Right cardiac atrium (tissue), 5 donors: ENCODE measurements at regions not wholly inside any gene's neighbourhood (a gene's known extent, or its start where the extent isn't known, plus 50 kb on each side); places are given as distances from the start of the nearest gene placed in this dataset.
"Not testable (repeated sequence)": the region's sequence is repeated elsewhere in the genome, so short reads cannot be mapped to it uniquely, and the experiment has no call there.

Experiments used
- ATAC-seq, 2 donors: fragments of 200-7000 bp; cut with Tn5 transposase; one replicate each; pipeline versions ENCODE4 v1.8.0 to v1.9.1; 2020; ENCODE audit warnings: moderate library complexity in 2 of 2, mild to moderate bottlenecking in 1 of 2
- DNase-seq, 3 donors: peaks; one replicate each; pipeline ENCODE4 v3.0.0-alpha.2; 2020
- H3K27ac ChIP-seq: one replicate; pipeline ENCODE4 v1.5.1; 2013; ENCODE audit warnings: mild to moderate bottlenecking, low read length, control low read depth, moderate library complexity
- H3K27me3 ChIP-seq: one replicate; pipeline ENCODE4 v1.6.1; 2013; ENCODE audit not compliant: control insufficient read depth, insufficient read depth
- H3K4me1 ChIP-seq: one replicate; pipeline ENCODE4 v1.6.1; 2013; ENCODE audit warnings: low read length; ENCODE audit not compliant: control insufficient read depth, insufficient read depth
- H3K4me3 ChIP-seq: one replicate; pipeline ENCODE4 v1.5.1; 2013; ENCODE audit warnings: low read length, control low read depth
- H3K9me3 ChIP-seq: one replicate; pipeline ENCODE4 v1.6.1; 2013; ENCODE audit warnings: low read length; ENCODE audit not compliant: control insufficient read depth
- WGBS: extraction: QIAGEN DNeasy Blood & Tissue Kit; methylation state at CpG from one replicate; pipeline ENCODE4 v1.1.7; 2013; 5-methylcytosine and 5-hydroxymethylcytosine counted together
- intact Hi-C, 4 donors: fragments of 100-400 bp; cut with DNase I; formaldehyde crosslinking; loops; one replicate each; pipeline versions ENCODE4 v1.11.0 to v1.14.0; 2022 to 2023
- donor health status: healthy with polysubstance abuse.
- donor health status: DM: no; HTN: yes; CAD: no.
- donor health status: DM: no; HTN: no; CAD: no.
- donor health status: DM: no; HTN: yes; CAD: no; lungs with severe emphysema.
- donor health status: DM: yes; HTN: yes; CAD: no.

DNA sequence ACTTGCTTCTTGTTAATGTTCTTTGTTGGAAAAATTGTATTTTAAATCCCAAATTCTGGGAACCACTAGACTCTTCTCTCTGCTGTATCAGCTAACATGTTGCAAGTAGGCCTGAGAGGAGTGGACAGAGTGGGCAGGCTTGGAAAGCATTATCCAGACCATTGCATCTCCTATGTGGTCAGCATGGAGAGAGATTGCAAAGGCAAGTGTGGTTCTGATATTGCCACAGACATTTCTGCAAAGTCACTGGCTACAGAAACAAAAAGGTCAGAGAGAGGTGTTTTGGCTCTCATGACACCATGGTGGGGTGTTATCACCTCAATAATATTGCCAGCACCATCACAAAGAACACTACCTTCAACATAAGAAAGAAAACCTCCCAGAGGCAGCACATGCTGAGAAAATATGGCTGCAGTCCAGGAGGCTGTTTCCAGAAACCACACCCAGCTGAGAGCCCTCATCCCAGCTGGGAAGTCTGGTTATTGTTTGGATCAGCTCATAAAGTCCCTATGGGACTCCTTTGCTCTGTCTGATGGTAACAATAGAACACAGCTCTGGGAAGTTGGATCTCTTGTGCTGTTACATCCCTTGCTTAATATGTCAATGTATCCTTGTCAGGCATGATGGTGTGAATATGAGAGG, 78.2 kb upstream of the TBX18 start:
- DNase-seq (no peak), ATAC-seq (no peak)
- intact Hi-C loops, result no loop called here
- Histone ChIP-seq H3K4me3 (no peak overlapping the region), H3K27ac (no peak overlapping the region), H3K27me3 (no peaks in the 10 kb centered on the region), H3K9me3 (peaks cover 1% of the 10 kb centered on the region), H3K4me1 (no peaks in the 10 kb centered on the region)

DNA sequence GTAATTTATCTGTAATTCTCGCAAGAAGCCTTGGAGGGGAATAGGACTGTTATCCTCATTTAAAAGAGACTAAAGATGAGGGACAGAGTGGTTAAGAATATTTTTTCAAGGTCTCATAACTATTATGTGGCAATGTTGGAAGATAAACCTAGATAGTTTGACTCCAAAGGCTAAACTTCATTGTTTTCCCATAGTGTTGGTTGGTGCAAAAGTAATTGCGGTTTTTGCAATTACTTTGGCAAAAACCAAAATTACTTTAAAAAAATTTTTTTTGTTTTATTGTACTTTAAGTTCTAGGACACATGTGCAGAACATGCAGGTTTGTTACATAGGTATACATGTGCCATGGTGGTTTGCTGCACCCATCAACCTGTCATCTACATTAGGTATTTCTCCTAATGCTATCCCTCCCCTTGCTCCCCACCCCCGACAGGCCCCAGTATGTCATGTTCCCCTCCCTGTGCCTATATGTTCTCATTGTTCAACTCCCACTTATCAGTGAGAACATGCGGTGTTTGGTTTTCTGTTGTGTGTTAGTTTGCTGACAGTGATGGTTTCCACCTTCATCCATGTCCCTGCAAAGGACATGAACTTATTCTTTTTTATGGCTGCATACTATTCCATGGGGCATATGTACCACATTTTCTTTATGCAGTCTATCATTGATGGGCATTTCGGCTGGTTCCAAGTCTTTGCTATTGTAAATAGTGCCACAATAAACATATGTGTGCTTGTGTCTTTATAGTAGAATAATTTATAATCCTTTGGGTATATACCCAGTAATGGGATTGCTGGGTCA, 72.9 kb upstream of the TBX18 start:
- ATAC-seq, intact Hi-C loops, H3K9me3 ChIP-seq, H3K4me1 ChIP-seq, H3K27me3 ChIP-seq, DNase-seq, H3K4me3 ChIP-seq, H3K27ac ChIP-seq: not testable (repeated sequence)
- WGBS, result 89% methylated on average over 5 of the region's 5 CpGs

DNA sequence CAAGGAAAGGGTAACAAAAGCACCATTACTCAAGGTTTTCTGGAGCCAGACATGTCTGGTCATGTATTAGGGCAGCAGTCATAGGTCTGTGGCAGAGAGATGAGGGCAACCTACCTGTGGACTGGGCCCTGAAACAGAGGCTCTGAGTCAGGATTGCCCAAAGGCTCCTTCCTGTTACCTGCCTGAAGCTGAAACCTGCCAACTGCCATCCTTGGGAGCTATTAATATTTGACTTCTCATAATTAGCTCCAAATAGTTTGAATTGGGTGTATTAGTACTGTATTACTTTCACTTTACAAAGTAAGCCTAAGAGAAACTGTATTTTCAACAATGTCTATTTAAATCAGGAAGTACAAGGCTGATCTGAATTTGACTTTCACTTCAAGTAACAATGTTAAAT, 72.0 kb upstream of the TBX18 start:
- H3K9me3 ChIP-seq, result no peaks in the 10 kb centered on the region
- no peak overlapping the region for H3K27ac ChIP-seq
- H3K27me3 ChIP-seq, result no peaks in the 10 kb centered on the region
- H3K4me1 ChIP-seq, result no peaks in the 10 kb centered on the region
- no peak overlapping the region for H3K4me3 ChIP-seq
- intact Hi-C loops, result no loop called here
- ATAC-seq (no peak), DNase-seq (no peak)

DNA sequence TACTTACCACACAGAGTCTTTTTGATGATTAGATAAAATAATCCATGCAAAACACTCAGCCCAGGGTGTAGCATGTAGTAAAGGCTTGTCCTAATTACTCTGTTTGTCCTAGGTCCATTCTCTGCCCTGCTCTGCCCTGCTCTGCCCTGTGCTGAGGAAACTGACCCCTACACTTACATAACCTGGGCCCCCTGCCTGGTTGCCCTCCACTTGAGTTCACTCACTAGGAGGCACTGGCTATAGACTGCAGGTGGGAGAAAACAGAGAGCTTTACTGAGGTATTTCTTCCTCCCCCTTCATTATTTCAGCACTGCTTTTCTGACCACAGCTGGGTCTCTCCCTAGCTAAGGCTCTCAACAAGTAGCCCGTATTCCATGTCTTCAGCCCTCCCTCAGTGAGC, 70.9 kb upstream of the TBX18 start:
- no peak for ATAC-seq
- Histone ChIP-seq H3K9me3 (no peaks in the 10 kb centered on the region), H3K27me3 (no peaks in the 10 kb centered on the region), H3K4me1 (no peaks in the 10 kb centered on the region), H3K4me3 (no peak overlapping the region), H3K27ac (no peak overlapping the region)
- intact Hi-C loops, result no loop called here
- WGBS, result 67% methylated on average over 1 of the region's 1 CpG
- no peak for DNase-seq

DNA sequence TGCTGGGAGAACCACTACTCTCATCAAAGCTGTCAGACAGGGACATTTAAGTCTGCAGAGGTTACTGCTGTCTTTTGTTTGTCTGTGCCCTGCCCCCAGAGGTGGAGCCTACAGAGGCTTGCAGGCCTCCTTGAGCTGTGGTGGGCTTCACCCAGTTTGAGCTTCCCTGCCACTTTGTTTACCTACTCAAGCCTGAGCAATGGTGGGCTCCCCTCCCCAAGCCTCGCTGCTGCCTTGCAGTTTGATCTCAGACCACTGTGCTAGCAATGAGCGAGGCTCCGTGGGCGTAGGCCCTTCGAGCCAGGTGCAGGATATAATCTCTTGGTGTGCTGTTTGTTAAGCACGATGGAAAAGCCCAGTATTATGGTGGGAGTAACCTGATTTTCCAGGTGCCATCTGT, 67.5 kb upstream of the TBX18 start:
- H3K27me3 ChIP-seq, H3K4me1 ChIP-seq, intact Hi-C loops, ATAC-seq, H3K27ac ChIP-seq, H3K4me3 ChIP-seq, H3K9me3 ChIP-seq: not testable (repeated sequence)
- DNase-seq, result peak in 2 of 3 donors; percentile 29 to 37
- WGBS, result 74% methylated on average over 6 of the region's 6 CpGs

DNA sequence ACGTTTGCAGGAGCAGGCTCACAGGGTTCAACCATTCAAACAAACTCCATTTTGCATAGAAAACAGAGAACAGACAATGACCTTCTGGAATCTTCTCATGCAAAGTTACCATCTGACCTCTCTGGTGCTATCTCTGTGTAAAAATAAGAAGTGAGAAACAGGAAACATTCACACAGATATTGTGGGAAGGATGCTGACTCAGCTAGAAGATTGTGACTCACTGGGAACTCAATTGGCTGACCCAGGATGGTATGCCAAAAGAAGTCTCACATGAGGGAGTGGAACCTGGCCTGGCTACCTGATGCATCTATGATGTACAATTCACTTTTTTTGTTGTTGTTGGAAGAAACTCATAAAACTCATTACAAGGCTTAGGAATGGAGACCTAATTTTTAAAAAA, 61.1 kb upstream of the TBX18 start:
- DNase-seq (no peak), ATAC-seq (no peak)
- WGBS, result 51% methylated on average over 1 of the region's 1 CpG
- Histone ChIP-seq H3K4me1 (no peaks in the 10 kb centered on the region), H3K4me3 (no peak overlapping the region), H3K9me3 (no peaks in the 10 kb centered on the region), H3K27ac (no peak overlapping the region), H3K27me3 (no peaks in the 10 kb centered on the region)
- intact Hi-C loops, result no loop called here

DNA sequence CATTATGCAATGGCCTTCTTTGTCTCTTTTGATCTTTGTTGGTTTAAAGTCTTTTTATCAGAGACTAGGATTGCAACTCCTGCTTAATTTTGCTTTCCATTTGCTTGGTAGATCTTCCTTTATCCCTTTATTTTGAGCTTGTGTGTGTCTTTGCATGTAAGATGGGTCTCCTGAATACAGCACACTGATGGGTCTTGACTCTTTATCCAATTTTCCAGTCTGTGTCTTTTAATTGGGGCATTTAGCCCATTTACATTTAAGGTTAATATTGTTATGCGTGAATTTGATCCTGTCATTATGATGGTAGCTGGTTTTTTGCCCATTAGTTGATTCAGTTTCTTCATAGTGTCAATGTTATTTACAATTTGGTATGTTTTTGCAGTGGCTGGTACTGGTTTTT, 56.9 kb upstream of the TBX18 start:
- H3K4me1 ChIP-seq, DNase-seq, H3K27me3 ChIP-seq, H3K27ac ChIP-seq, H3K9me3 ChIP-seq, ATAC-seq, H3K4me3 ChIP-seq, intact Hi-C loops: not testable (repeated sequence)
- WGBS, result 80% methylated on average over 1 of the region's 1 CpG

DNA sequence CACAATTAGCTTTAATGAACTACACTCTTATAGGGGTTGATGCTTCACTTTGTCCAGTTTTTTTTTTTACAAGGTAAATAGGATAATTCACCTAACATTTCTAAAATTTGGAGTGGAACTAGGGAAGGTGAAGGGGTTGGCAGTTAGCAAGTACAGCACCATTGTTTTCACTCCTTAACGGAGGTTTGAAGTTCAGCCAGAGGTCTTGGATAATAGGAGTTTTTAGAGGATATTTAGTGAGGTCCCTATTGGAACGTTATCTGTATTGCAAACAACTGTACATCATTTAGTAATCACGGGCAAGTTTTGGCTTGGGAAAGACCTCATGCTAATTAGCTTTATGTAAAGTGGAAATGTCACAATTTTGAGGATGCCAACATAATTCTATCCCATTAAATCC, 52.3 kb upstream of the TBX18 start:
- ATAC-seq (no peak), DNase-seq (no peak)
- Histone ChIP-seq H3K27me3 (no peaks in the 10 kb centered on the region), H3K27ac (no peak overlapping the region), H3K4me1 (no peaks in the 10 kb centered on the region), H3K9me3 (no peaks in the 10 kb centered on the region), H3K4me3 (no peak overlapping the region)
- WGBS, result 47% methylated on average over 3 of the region's 3 CpGs
- intact Hi-C loops, result no loop called here

DNA sequence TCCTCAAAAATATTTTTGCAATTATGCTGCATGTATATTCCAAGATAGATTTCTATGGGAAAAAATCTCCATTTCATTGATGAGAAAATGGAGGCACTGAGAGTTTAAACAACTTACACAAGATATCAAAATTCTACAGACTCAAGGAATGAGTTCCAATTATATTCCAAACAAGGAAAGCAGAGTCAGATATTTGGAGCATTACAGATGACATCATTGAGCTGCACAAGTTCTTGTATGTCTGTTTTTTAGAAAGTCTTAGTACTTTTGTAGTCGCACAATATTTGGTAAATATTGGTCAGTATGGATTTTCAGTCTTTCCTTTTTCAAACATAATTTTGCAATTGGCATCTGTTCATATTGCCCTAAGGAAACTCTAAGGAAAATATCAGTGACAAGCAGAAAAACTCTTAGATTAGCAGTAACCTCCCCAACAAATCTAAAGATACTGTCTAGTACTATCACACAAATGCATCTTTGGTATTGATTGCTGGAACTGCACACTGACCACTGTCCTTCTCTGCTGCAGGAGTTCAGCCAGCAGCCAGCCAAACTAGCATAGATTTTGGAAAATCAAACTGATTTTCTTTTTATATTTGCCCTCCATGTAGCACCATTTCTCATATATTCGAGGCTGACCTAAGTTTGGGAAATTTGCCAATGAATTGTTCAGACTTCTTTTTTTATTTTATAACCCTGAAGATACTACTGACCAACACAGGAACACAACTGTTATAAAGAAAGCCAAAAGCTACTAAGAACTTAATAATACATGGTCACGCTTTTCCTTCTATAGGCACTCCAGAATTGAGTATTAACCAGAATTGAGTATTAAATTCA, 51.7 kb upstream of the TBX18 start:
- Histone ChIP-seq H3K9me3 (no peaks in the 10 kb centered on the region), H3K4me1 (no peaks in the 10 kb centered on the region), H3K27ac (no peak overlapping the region), H3K27me3 (no peaks in the 10 kb centered on the region), H3K4me3 (no peak overlapping the region)
- DNase-seq (no peak), ATAC-seq (no peak)
- intact Hi-C loops, result no loop called here
- WGBS, result 64% methylated on average over 3 of the region's 3 CpGs
